ENCODE measurements at regions not wholly inside any gene's neighbourhood (a gene's known extent, or its start where the extent isn't known, plus 50 kb on each side); places are given as distances from the start of the nearest gene placed in this dataset.

- no peaks in the 10 kb centered on the region for H3K36me3 ChIP-seq (ENCODE audit: control insufficient read depth in 1 of 2, insufficient read depth in 2 of 2, low read depth in 1 of 2, low read length in 2 of 2)
- no peak overlapping the region for H3K4me3 ChIP-seq (ENCODE audit: insufficient read depth in 1 of 2, low read depth in 1 of 2, low read length in 2 of 2)
- H3K27me3 ChIP-seq (ENCODE audit: control insufficient read depth in 1 of 2, insufficient read depth in 1 of 2, low read length in 2 of 2) = no peaks in the 10 kb centered on the region
- no peak overlapping the region for H3K18ac ChIP-seq (ENCODE audit: low read depth in 1 of 2, low read length in 2 of 2)
- no peak for DNase-seq
- H4K8ac ChIP-seq (ENCODE audit: low read length) = no peak overlapping the region
- H2BK15ac ChIP-seq (ENCODE audit: low read depth, poor library complexity, severe bottlenecking) = no peak overlapping the region
- no peak overlapping the region for H4K91ac ChIP-seq (ENCODE audit: low read length)
- H3K27ac ChIP-seq (ENCODE audit: low read length, poor library complexity, severe bottlenecking) = no peak overlapping the region
- no peak overlapping the region for H2AFZ ChIP-seq (ENCODE audit: low read depth, low read length)
- no peak overlapping the region for H3K4me2 ChIP-seq (ENCODE audit: low read length, poor library complexity, severe bottlenecking)
- H3K9ac ChIP-seq (ENCODE audit: low read length) = no peak overlapping the region
- H3K4ac ChIP-seq (ENCODE audit: low read depth in 1 of 2, low read length in 2 of 2) = no peak overlapping the region
- H2BK120ac ChIP-seq (ENCODE audit: low read depth, low read length) = no peak overlapping the region
- H3K4me1 ChIP-seq (ENCODE audit: control insufficient read depth, insufficient read depth, low read depth, low read length) = no peaks in the 10 kb centered on the region
- H3K14ac ChIP-seq (ENCODE audit: low read length in 2 of 2) = no peak overlapping the region
- no peak overlapping the region for H3K23ac ChIP-seq (ENCODE audit: low read length in 2 of 2)
- no peak overlapping the region for H2BK5ac ChIP-seq (ENCODE audit: low read depth, low read length, poor library complexity, severe bottlenecking)
- no peaks in the 10 kb centered on the region for H3K9me3 ChIP-seq (ENCODE audit: control insufficient read depth, low read length)
- no CpG with 5 or more reads among the region's 2 CpGs for WGBS
- H2BK12ac ChIP-seq (ENCODE audit: low read length in 2 of 2) = no peak overlapping the region
- H2AK5ac ChIP-seq (ENCODE audit: low read length, severe bottlenecking) = no peak overlapping the region
- H3K79me1 ChIP-seq (replicated peaks; ENCODE audit: low read length, poor library complexity, severe bottlenecking) = no peaks in the 10 kb centered on the region
Measured at GRCh38 chrX:95945528-95945927, 739.1 kb upstream of the DIAPH2 start.

- no peak overlapping the region for H3K27ac ChIP-seq (ENCODE audit: low read length, poor library complexity, severe bottlenecking)
- H3K9ac ChIP-seq (ENCODE audit: low read length) = no peak overlapping the region
- H3K18ac ChIP-seq (ENCODE audit: low read depth in 1 of 2, low read length in 2 of 2) = no peak overlapping the region
- no peak overlapping the region for H2BK120ac ChIP-seq (ENCODE audit: low read depth, low read length)
- H3K4ac ChIP-seq (ENCODE audit: low read depth in 1 of 2, low read length in 2 of 2) = no peak overlapping the region
- no peaks in the 10 kb centered on the region for H3K4me1 ChIP-seq (ENCODE audit: control insufficient read depth, insufficient read depth, low read depth, low read length)
- no peak overlapping the region for H3K4me3 ChIP-seq (ENCODE audit: insufficient read depth in 1 of 2, low read depth in 1 of 2, low read length in 2 of 2)
- no peak overlapping the region for H2BK5ac ChIP-seq (ENCODE audit: low read depth, low read length, poor library complexity, severe bottlenecking)
- no peaks in the 10 kb centered on the region for H3K79me1 ChIP-seq (replicated peaks; ENCODE audit: low read length, poor library complexity, severe bottlenecking)
- WGBS = 71% methylated on average over 2 of the region's 2 CpGs
- H2AK5ac ChIP-seq (ENCODE audit: low read length, severe bottlenecking) = no peak overlapping the region
- H3K36me3 ChIP-seq (ENCODE audit: control insufficient read depth in 1 of 2, insufficient read depth in 2 of 2, low read depth in 1 of 2, low read length in 2 of 2) = no peaks in the 10 kb centered on the region
- H2BK15ac ChIP-seq (ENCODE audit: low read depth, poor library complexity, severe bottlenecking) = no peak overlapping the region
- H3K23ac ChIP-seq (ENCODE audit: low read length in 2 of 2) = no peak overlapping the region
- H2BK12ac ChIP-seq (ENCODE audit: low read length in 2 of 2) = no peak overlapping the region
- no peak overlapping the region for H3K4me2 ChIP-seq (ENCODE audit: low read length, poor library complexity, severe bottlenecking)
- no peaks in the 10 kb centered on the region for H3K27me3 ChIP-seq (ENCODE audit: control insufficient read depth in 1 of 2, insufficient read depth in 1 of 2, low read length in 2 of 2)
- no peaks in the 10 kb centered on the region for H3K9me3 ChIP-seq (ENCODE audit: control insufficient read depth, low read length)
- H3K14ac ChIP-seq (ENCODE audit: low read length in 2 of 2) = no peak overlapping the region
- no peak overlapping the region for H4K91ac ChIP-seq (ENCODE audit: low read length)
- no peak overlapping the region for H2AFZ ChIP-seq (ENCODE audit: low read depth, low read length)
- no peak for DNase-seq
- H4K8ac ChIP-seq (ENCODE audit: low read length) = no peak overlapping the region
Measured at GRCh38 chrX:95949588-95949987, 735.1 kb upstream of the DIAPH2 start.

GRCh38 chrX:95950679-95951078, 734.0 kb upstream of the DIAPH2 start:
- Histone ChIP-seq H2AFZ (ENCODE audit: low read depth, low read length) (no peak overlapping the region), H3K4ac (ENCODE audit: low read depth in 1 of 2, low read length in 2 of 2) (no peak overlapping the region), H2BK12ac (ENCODE audit: low read length in 2 of 2) (no peak overlapping the region), H2BK120ac (ENCODE audit: low read depth, low read length) (no peak overlapping the region), H2AK5ac (ENCODE audit: low read length, severe bottlenecking) (no peak overlapping the region), H3K36me3 (ENCODE audit: control insufficient read depth in 1 of 2, insufficient read depth in 2 of 2, low read depth in 1 of 2, low read length in 2 of 2) (no peaks in the 10 kb centered on the region), H3K27ac (ENCODE audit: low read length, poor library complexity, severe bottlenecking) (no peak overlapping the region), H3K9ac (ENCODE audit: low read length) (no peak overlapping the region), H3K9me3 (ENCODE audit: control insufficient read depth, low read length) (no peaks in the 10 kb centered on the region), H4K8ac (ENCODE audit: low read length) (no peak overlapping the region), H2BK5ac (ENCODE audit: low read depth, low read length, poor library complexity, severe bottlenecking) (no peak overlapping the region), H3K4me1 (ENCODE audit: control insufficient read depth, insufficient read depth, low read depth, low read length) (no peaks in the 10 kb centered on the region), H3K4me2 (ENCODE audit: low read length, poor library complexity, severe bottlenecking) (no peak overlapping the region), H3K14ac (ENCODE audit: low read length in 2 of 2) (no peak overlapping the region), H3K18ac (ENCODE audit: low read depth in 1 of 2, low read length in 2 of 2) (no peak overlapping the region), H3K4me3 (ENCODE audit: insufficient read depth in 1 of 2, low read depth in 1 of 2, low read length in 2 of 2) (no peak overlapping the region), H3K27me3 (ENCODE audit: control insufficient read depth in 1 of 2, insufficient read depth in 1 of 2, low read length in 2 of 2) (no peaks in the 10 kb centered on the region), H2BK15ac (ENCODE audit: low read depth, poor library complexity, severe bottlenecking) (no peak overlapping the region), H3K23ac (ENCODE audit: low read length in 2 of 2) (no peak overlapping the region), H4K91ac (ENCODE audit: low read length) (no peak overlapping the region), H3K79me1 (replicated peaks; ENCODE audit: low read length, poor library complexity, severe bottlenecking) (no peaks in the 10 kb centered on the region)
- WGBS = no CpG with 5 or more reads among the region's 1 CpG
- DNase-seq = no peak

- Histone ChIP-seq H3K4me1 (ENCODE audit: control insufficient read depth, insufficient read depth, low read depth, low read length) (no peaks in the 10 kb centered on the region), H3K9ac (ENCODE audit: low read length) (no peak overlapping the region), H3K4me3 (ENCODE audit: insufficient read depth in 1 of 2, low read depth in 1 of 2, low read length in 2 of 2) (no peak overlapping the region), H2BK12ac (ENCODE audit: low read length in 2 of 2) (no peak overlapping the region), H3K9me3 (ENCODE audit: control insufficient read depth, low read length) (peaks cover 4% of the 10 kb centered on the region), H2BK15ac (ENCODE audit: low read depth, poor library complexity, severe bottlenecking) (no peak overlapping the region), H3K27ac (ENCODE audit: low read length, poor library complexity, severe bottlenecking) (no peak overlapping the region), H3K23ac (ENCODE audit: low read length in 2 of 2) (no peak overlapping the region), H2AK5ac (ENCODE audit: low read length, severe bottlenecking) (no peak overlapping the region), H4K91ac (ENCODE audit: low read length) (no peak overlapping the region), H3K18ac (ENCODE audit: low read depth in 1 of 2, low read length in 2 of 2) (no peak overlapping the region), H3K27me3 (ENCODE audit: control insufficient read depth in 1 of 2, insufficient read depth in 1 of 2, low read length in 2 of 2) (no peaks in the 10 kb centered on the region), H3K79me1 (replicated peaks; ENCODE audit: low read length, poor library complexity, severe bottlenecking) (no peaks in the 10 kb centered on the region), H2BK120ac (ENCODE audit: low read depth, low read length) (no peak overlapping the region), H3K4ac (ENCODE audit: low read depth in 1 of 2, low read length in 2 of 2) (no peak overlapping the region), H2AFZ (ENCODE audit: low read depth, low read length) (no peak overlapping the region), H3K36me3 (ENCODE audit: control insufficient read depth in 1 of 2, insufficient read depth in 2 of 2, low read depth in 1 of 2, low read length in 2 of 2) (no peaks in the 10 kb centered on the region), H3K14ac (ENCODE audit: low read length in 2 of 2) (no peak overlapping the region), H2BK5ac (ENCODE audit: low read depth, low read length, poor library complexity, severe bottlenecking) (no peak overlapping the region), H4K8ac (ENCODE audit: low read length) (no peak overlapping the region), H3K4me2 (ENCODE audit: low read length, poor library complexity, severe bottlenecking) (no peak overlapping the region)
- 89% methylated on average over 2 of the region's 2 CpGs for WGBS
- no peak for DNase-seq
Measured at GRCh38 chrX:95953564-95953963, 731.1 kb upstream of the DIAPH2 start.

Measured in mesenchymal stem cell (in vitro differentiated cells and primary cell).